SK-N-SH (cell line): ENCODE measurements at regions not wholly inside any gene's neighbourhood (a gene's known extent, or its start where the extent isn't known, plus 50 kb on each side); places are given as distances from the start of the nearest gene placed in this dataset.

Experiments
- CTCF ChIA-PET: fragments of 300-600, 350-600 bp; formaldehyde crosslinking; extraction: SDS; loops from one replicate; lab custom pipeline; 2021; lab: Yijun Ruan, JAX
- POLR2A ChIA-PET: fragments of 350-600 bp; sonication (Branson Sonifier 250); formaldehyde crosslinking; extraction: SDS; loops from one replicate; lab custom pipeline; 2020; ENCODE audit warnings: antibody characterized with exemption, inconsistent platforms; lab: Yijun Ruan, JAX
- DNase-seq: peaks from one replicate; pipeline ENCODE4 v3.0.0; 2012
- H2AFZ ChIP-seq: fragments of 200-600 bp; sonication (generic); 2 replicates; pipeline ENCODE4 v1.8.1; 2016; ENCODE audit warnings: antibody characterized with exemption, mild to moderate bottlenecking, low read depth
- H3F3A ChIP-seq: fragments of 200-600 bp; sonication (generic); replicated peaks from 2 replicates; pipeline ENCODE3; 2016; ENCODE audit warnings: antibody characterized with exemption, mild to moderate bottlenecking; ENCODE audit not compliant: insufficient read depth
- H3K27ac ChIP-seq, 2 experiments: fragments of 200-500 bp in 1 of 2; fragments of 200-600 bp in 1 of 2; sonication (Bioruptor generic) in 1 of 2; sonication (generic), shearing (Covaris generic) in 1 of 2; 2 replicates each; pipeline versions ENCODE4 v1.5.1 to v1.6.1; 2014 to 2016; ENCODE audit warnings: low read depth in 2 of 2, inconsistent platforms in 1 of 2, low read length in 1 of 2, mild to moderate bottlenecking in 1 of 2, mixed read lengths in 1 of 2
- H3K27me3 ChIP-seq: fragments of 200-600 bp; sonication (generic), shearing (Covaris generic); 2 replicates; pipeline ENCODE4 v1.6.1; 2016; ENCODE audit warnings: mixed run types; ENCODE audit not compliant: insufficient read depth
- H3K36me3 ChIP-seq, 2 experiments: fragments of 200-500 bp in 1 of 2; fragments of 200-600 bp in 1 of 2; sonication (Bioruptor generic) in 1 of 2; sonication (generic) in 1 of 2; replicated peaks in 1 of 2; 2 replicates each; pipeline versions ENCODE3 to v1.5.1; 2014 to 2016; ENCODE audit warnings: low read length in 1 of 2, mild to moderate bottlenecking in 1 of 2; ENCODE audit not compliant: insufficient read depth in 2 of 2, control insufficient read depth in 1 of 2
- H3K4me1 ChIP-seq, 2 experiments: fragments of 200-500 bp in 1 of 2; fragments of 200-600 bp in 1 of 2; sonication (Bioruptor generic) in 1 of 2; sonication (generic), shearing (Covaris generic) in 1 of 2; 2 replicates each; pipeline versions ENCODE4 v1.5.1 to v1.6.1; 2014 to 2016; ENCODE audit warnings: low read depth in 1 of 2, low read length in 1 of 2, mixed run types in 1 of 2; ENCODE audit not compliant: insufficient read depth in 2 of 2, control insufficient read depth in 1 of 2
- H3K4me2 ChIP-seq: fragments of 200-600 bp; sonication (generic), shearing (Covaris generic); 2 replicates; pipeline ENCODE4 v1.6.1; 2017; ENCODE audit warnings: mixed run types
- H3K4me3 ChIP-seq, 2 experiments: fragments of 200-500 bp in 1 of 2; fragments of 200-600 bp in 1 of 2; sonication (Bioruptor generic) in 1 of 2; sonication (generic), shearing (Covaris generic) in 1 of 2; 2 replicates each; pipeline versions ENCODE4 v1.5.1 to v1.8.1; 2014 to 2016; ENCODE audit warnings: low read depth in 2 of 2, inconsistent platforms in 1 of 2, low read length in 1 of 2, mild to moderate bottlenecking in 1 of 2, mixed read lengths in 1 of 2, moderate library complexity in 1 of 2
- H3K79me2 ChIP-seq: fragments of 200-600 bp; sonication (generic); 2 replicates; pipeline ENCODE4 v1.8.1; 2017; ENCODE audit warnings: mild to moderate bottlenecking; ENCODE audit not compliant: insufficient read depth
- H3K9ac ChIP-seq: fragments of 200-600 bp; sonication (generic); 2 replicates; pipeline ENCODE4 v1.6.1; 2017; ENCODE audit warnings: mixed run types
- H3K9me2 ChIP-seq: fragments of 200-600 bp; sonication (generic); 2 replicates; pipeline ENCODE4 v1.6.1; 2017; ENCODE audit warnings: mixed run types
- H3K9me3 ChIP-seq: fragments of 200-600 bp; sonication (generic); 2 replicates; pipeline ENCODE4 v1.6.1; 2017; ENCODE audit warnings: mixed run types, mild to moderate bottlenecking, moderate library complexity
- H4K20me1 ChIP-seq: fragments of 200-600 bp; sonication (generic); 2 replicates; pipeline ENCODE4 v1.6.1; 2017; ENCODE audit warnings: mild to moderate bottlenecking, mixed run types; ENCODE audit not compliant: insufficient read depth
- CTCF ChIP-seq: fragments of 200-600 bp; sonication (generic); IDR thresholded peaks from 2 replicates; pipeline ENCODE4 v1.6.1; 2017; ENCODE audit warnings: antibody characterized with exemption, mild to moderate bottlenecking, moderate library complexity
- ELF1 ChIP-seq: IDR thresholded peaks from 2 replicates; pipeline ENCODE4 v1.4.0; 2012
- EP300 ChIP-seq, 2 experiments: IDR thresholded peaks; 2 replicates each; pipeline versions ENCODE4 v1.4.0 to v1.6.1; 2012; ENCODE audit warnings: borderline replicate concordance in 1 of 2, low read depth in 1 of 2, low read length in 1 of 2
- FOSL2 ChIP-seq: IDR thresholded peaks from 2 replicates; pipeline ENCODE4 v1.4.0; 2012; ENCODE audit warnings: low read depth, mild to moderate bottlenecking, moderate library complexity, borderline replicate concordance
- FOXJ3 ChIP-seq: sonication (generic); formaldehyde crosslinking; IDR thresholded peaks from 2 replicates; pipeline ENCODE4 v1.5.1; 2020; ENCODE audit warnings: mild to moderate bottlenecking, missing genetic modification reagents
- GATA2 ChIP-seq: sonication (generic); formaldehyde crosslinking; IDR thresholded peaks from 2 replicates; pipeline ENCODE4 v1.5.0; 2020; ENCODE audit warnings: mild to moderate bottlenecking, missing genetic modification reagents
- MEF2A ChIP-seq: IDR thresholded peaks from 2 replicates; pipeline ENCODE4 v1.4.0; 2012; ENCODE audit warnings: low read depth, borderline replicate concordance
- RXRA ChIP-seq: IDR thresholded peaks from 2 replicates; pipeline ENCODE4 v1.4.0; 2012; ENCODE audit warnings: low read depth, mild to moderate bottlenecking, borderline replicate concordance
- SIN3A ChIP-seq: IDR thresholded peaks from 2 replicates; pipeline ENCODE4 v1.6.1; 2012; ENCODE audit warnings: low read depth, mild to moderate bottlenecking, low read length, moderate library complexity, borderline replicate concordance
- SMC3 ChIP-seq: IDR thresholded peaks from 2 replicates; pipeline ENCODE4 v1.6.1; 2012; ENCODE audit warnings: low read depth, low read length, improper control_type of control experiment
- TCF12 ChIP-seq: IDR thresholded peaks from 2 replicates; pipeline ENCODE4 v1.4.0; 2012
- YY1 ChIP-seq: IDR thresholded peaks from 2 replicates; pipeline ENCODE4 v1.4.0; 2012; ENCODE audit warnings: low read depth, mild to moderate bottlenecking
- WGBS: methylation state at CpG from one replicate; pipeline ENCODE4 v1.1.6; 2017; ENCODE audit warnings: low lambda C conversion rate; 5-methylcytosine and 5-hydroxymethylcytosine counted together
- TF ChIP-seq, protein P1 (sequence below): IDR thresholded peaks from 2 replicates; pipeline ENCODE4 v1.6.1; 2012; ENCODE audit warnings: mild to moderate bottlenecking, low read depth, low read length, moderate library complexity

DNA sequence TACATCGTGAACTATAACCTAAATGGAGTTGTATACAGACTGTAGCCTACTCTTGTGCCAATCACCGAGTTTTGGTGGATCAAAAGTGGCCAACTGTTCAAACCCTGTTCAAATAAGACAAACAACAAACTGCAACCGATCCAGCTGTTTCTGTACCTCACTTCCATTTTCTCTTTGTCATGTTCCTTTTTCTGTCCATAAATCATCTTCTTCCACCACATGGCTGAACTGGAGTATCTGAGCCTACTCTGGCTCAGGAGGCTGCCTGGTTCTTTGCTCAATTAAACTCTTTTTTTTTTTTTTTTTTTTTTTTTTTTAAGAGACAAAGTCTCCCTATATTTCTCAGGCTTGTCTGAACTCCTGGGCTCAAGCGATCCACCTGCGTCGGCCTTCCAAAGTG is 59.0 kb upstream of the NPVF start (continued):
- TF ChIP-seq CTCF: no peak

DNA sequence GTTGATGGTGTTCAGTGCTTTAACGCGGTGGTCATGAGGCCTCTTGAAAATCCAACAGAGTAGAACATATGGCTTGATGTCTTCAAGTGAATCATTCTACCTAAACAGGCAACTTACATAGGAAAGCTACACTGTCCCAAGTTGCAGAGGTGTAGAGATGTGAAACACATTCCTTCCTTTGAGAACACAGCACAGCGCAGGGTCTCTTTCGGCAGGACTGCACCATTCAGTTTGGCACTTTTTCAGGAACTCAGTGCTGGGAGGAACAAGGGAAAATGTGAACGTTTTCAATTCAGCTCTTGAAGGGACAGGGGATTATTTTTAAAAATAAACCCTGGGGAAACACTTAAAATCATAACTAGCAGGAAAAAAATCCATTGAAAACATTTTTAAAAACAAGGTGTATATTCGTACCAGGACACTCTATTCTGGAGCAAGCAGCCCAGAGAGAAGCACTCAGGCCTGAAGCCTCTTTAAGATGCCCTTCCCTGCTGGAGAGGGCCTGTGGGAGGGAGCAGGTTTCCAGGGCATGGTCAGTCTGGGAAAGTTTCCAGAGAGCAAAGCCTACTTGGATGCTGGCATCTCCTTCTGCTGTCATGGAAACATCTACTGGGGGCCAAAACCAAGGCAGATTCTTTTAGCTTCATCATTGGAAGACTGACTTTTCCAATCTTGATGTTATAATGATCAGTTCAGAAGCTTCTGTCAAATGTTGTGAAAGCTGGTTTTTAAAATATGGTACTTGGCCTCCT is 60.4 kb upstream of the NPVF start:
- no peak for DNase-seq
- Histone ChIP-seq H3K4me3 (no peak overlapping the region), H3K4me2 (no peak overlapping the region), H3K79me2 (no peaks in the 10 kb centered on the region), H2AFZ (no peak overlapping the region), H3K27ac (no peak overlapping the region), H3K9ac (no peak overlapping the region), H3K9me3 (no peaks in the 10 kb centered on the region), H4K20me1 (no peaks in the 10 kb centered on the region), H3K36me3 (no peaks in the 10 kb centered on the region), H3K9me2 (no peaks in the 10 kb centered on the region), H3K4me1 (no peaks in the 10 kb centered on the region), H3F3A (no peaks in the 10 kb centered on the region), H3K27me3 (no peaks in the 10 kb centered on the region)
- ChIA-PET CTCF (interaction anchor here (1.0 to 2.1 kb wide), 4 partner anchors 11 to 276 kb away, joined by 3 to 8 read pairs (median 4); no protein-coding TSS in a partner anchor), POLR2A (no interaction called here)
- WGBS: 57% methylated on average over 6 of the region's 6 CpGs
- TF ChIP-seq GATA2 (CRISPR knock-in tag) (no peak), EP300 (IDR thresholded peaks at IDR 0.05; ENCODE audit: borderline replicate concordance in 1 of 2, low read depth in 1 of 2, low read length in 1 of 2) (no peak), SIN3A (no peak), MEF2A (no peak), TCF12 (no peak), RXRA (no peak), SMC3 (no peak), YY1 (no peak), ELF1 (no peak), FOSL2 (no peak), FOXJ3 (CRISPR knock-in tag) (no peak)
- TF ChIP-seq, protein P1, sequence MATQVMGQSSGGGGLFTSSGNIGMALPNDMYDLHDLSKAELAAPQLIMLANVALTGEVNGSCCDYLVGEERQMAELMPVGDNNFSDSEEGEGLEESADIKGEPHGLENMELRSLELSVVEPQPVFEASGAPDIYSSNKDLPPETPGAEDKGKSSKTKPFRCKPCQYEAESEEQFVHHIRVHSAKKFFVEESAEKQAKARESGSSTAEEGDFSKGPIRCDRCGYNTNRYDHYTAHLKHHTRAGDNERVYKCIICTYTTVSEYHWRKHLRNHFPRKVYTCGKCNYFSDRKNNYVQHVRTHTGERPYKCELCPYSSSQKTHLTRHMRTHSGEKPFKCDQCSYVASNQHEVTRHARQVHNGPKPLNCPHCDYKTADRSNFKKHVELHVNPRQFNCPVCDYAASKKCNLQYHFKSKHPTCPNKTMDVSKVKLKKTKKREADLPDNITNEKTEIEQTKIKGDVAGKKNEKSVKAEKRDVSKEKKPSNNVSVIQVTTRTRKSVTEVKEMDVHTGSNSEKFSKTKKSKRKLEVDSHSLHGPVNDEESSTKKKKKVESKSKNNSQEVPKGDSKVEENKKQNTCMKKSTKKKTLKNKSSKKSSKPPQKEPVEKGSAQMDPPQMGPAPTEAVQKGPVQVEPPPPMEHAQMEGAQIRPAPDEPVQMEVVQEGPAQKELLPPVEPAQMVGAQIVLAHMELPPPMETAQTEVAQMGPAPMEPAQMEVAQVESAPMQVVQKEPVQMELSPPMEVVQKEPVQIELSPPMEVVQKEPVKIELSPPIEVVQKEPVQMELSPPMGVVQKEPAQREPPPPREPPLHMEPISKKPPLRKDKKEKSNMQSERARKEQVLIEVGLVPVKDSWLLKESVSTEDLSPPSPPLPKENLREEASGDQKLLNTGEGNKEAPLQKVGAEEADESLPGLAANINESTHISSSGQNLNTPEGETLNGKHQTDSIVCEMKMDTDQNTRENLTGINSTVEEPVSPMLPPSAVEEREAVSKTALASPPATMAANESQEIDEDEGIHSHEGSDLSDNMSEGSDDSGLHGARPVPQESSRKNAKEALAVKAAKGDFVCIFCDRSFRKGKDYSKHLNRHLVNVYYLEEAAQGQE: no peak
